ENCODE measurements at regions not wholly inside any gene's neighbourhood (a gene's known extent, or its start where the extent isn't known, plus 50 kb on each side); places are given as distances from the start of the nearest gene placed in this dataset.

GRCh38 chr2:205860181-205860580 lies 177.9 kb downstream of the NRP2 start:
- TF ChIP-seq NFIC (IDR thresholded peaks at IDR 0.05; ENCODE audit: low read length) (no peak), ZNF367 (CRISPR knock-in tag; IDR thresholded peaks at IDR 0.05; ENCODE audit: borderline replicate concordance) (no peak), MNT (IDR thresholded peaks at IDR 0.05) (peak; percentile 66)
- no peak overlapping the region for H3K9ac ChIP-seq (ENCODE audit: insufficient read depth, low read depth, low read length)
- ChIA-PET POLR2A (no interaction called here), CTCF (ENCODE audit: low intra/inter-chr PET ratio, low total read pairs) (no interaction called here)
- ATAC-seq, result no peak
- H3K27ac ChIP-seq (ENCODE audit: extremely low read length, insufficient read depth, low read length), result no peak overlapping the region
- no TSS peak for BruUV-seq (replicated peaks)
- H3K4me3 ChIP-seq (replicated peaks in 1 of 3; ENCODE audit: insufficient read depth in 1 of 3, low read depth in 2 of 3, low read length in 3 of 3), result no peak overlapping the region
- 26% methylated on average over 9 of the region's 9 CpGs for WGBS (ENCODE audit: low lambda C conversion rate)
- DNase-seq (ENCODE audit: low spot score), result no peak
- no peaks in the 10 kb centered on the region for H4K20me1 ChIP-seq (ENCODE audit: insufficient read depth, low read length)
- in situ Hi-C loops (cut with HindIII; ENCODE audit: extremely low pct_ligation_motif_present, low pct_unique_long_range_greater_than_20kb) (no loop called here), intact Hi-C loops (cut with micrococcal nuclease; ENCODE audit: unreplicated experiment) (no loop called here)
- no peaks in the 10 kb centered on the region for H3K36me3 ChIP-seq (replicated peaks in 1 of 2; ENCODE audit: control insufficient read depth in 1 of 2, insufficient read depth in 2 of 2, low read length in 2 of 2)
- H3K27me3 ChIP-seq (ENCODE audit: control insufficient read depth in 1 of 2, insufficient read depth in 2 of 2, low read length in 2 of 2), result peaks cover 0 to 32% of the 10 kb centered on the region in 2 experiments; a peak in 4 of 5 replicates
- no peak overlapping the region for H2AFZ ChIP-seq (ENCODE audit: low read length)
- no peaks in the 10 kb centered on the region for H3K4me1 ChIP-seq (ENCODE audit: insufficient read depth, low read length)
- H3K9me3 ChIP-seq (ENCODE audit: low read length), result no peaks in the 10 kb centered on the region
- H3K79me2 ChIP-seq (ENCODE audit: insufficient read depth, low read length), result no peaks in the 10 kb centered on the region
- FAIRE-seq, result no peak
- H3K4me2 ChIP-seq (ENCODE audit: low read depth, low read length), result no peak overlapping the region

- TF ChIP-seq GATAD1 (CRISPR knock-in tag; IDR thresholded peaks at IDR 0.05), result no peak
- TF ChIP-seq XRCC5 (optimal IDR thresholded peaks at IDR 0.05; ENCODE audit: low read length), result peak; percentile 16
- H3K9me3 ChIP-seq (ENCODE audit: low read length), result no peaks in the 10 kb centered on the region
- intact Hi-C loops (cut with micrococcal nuclease; ENCODE audit: unreplicated experiment), result no loop called here
- ChIA-PET POLR2A (no interaction called here), CTCF (ENCODE audit: low intra/inter-chr PET ratio, low total read pairs) (no interaction called here)
- H3K4me1 ChIP-seq (ENCODE audit: insufficient read depth, low read length), result no peaks in the 10 kb centered on the region
- DNase-seq (ENCODE audit: low spot score), result no peak
- WGBS (ENCODE audit: low lambda C conversion rate), result 4% methylated on average over 16 of the region's 16 CpGs
- FAIRE-seq, result no peak
- no peaks in the 10 kb centered on the region for H3K36me3 ChIP-seq (replicated peaks in 1 of 2; ENCODE audit: control insufficient read depth in 1 of 2, insufficient read depth in 2 of 2, low read length in 2 of 2)
- H3K4me2 ChIP-seq (ENCODE audit: low read depth, low read length), result no peak overlapping the region
- H3K9ac ChIP-seq (ENCODE audit: insufficient read depth, low read depth, low read length), result no peak overlapping the region
- ATAC-seq, result peak; percentile 79
- in situ Hi-C loops (cut with HindIII; ENCODE audit: extremely low pct_ligation_motif_present, low pct_unique_long_range_greater_than_20kb), result no loop called here
- H3K4me3 ChIP-seq (replicated peaks in 1 of 3; ENCODE audit: insufficient read depth in 1 of 3, low read depth in 2 of 3, low read length in 3 of 3), result no peak overlapping the region
- peaks cover 0 to 32% of the 10 kb centered on the region in 2 experiments; a peak in 4 of 5 replicates for H3K27me3 ChIP-seq (ENCODE audit: control insufficient read depth in 1 of 2, insufficient read depth in 2 of 2, low read length in 2 of 2)
- no peaks in the 10 kb centered on the region for H3K79me2 ChIP-seq (ENCODE audit: insufficient read depth, low read length)
- no TSS peak for BruUV-seq (replicated peaks)
- no peak overlapping the region for H2AFZ ChIP-seq (ENCODE audit: low read length)
- H4K20me1 ChIP-seq (ENCODE audit: insufficient read depth, low read length), result no peaks in the 10 kb centered on the region
- H3K27ac ChIP-seq (ENCODE audit: extremely low read length, insufficient read depth, low read length), result no peak overlapping the region
Observed at GRCh38 chr2:205858881-205859441, 176.7 kb downstream of the NRP2 start.

All from HepG2 (cell line).